ENCODE measurements at regions not wholly inside any gene's neighbourhood (a gene's known extent, or its start where the extent isn't known, plus 50 kb on each side); places are given as distances from the start of the nearest gene placed in this dataset.

DNA sequence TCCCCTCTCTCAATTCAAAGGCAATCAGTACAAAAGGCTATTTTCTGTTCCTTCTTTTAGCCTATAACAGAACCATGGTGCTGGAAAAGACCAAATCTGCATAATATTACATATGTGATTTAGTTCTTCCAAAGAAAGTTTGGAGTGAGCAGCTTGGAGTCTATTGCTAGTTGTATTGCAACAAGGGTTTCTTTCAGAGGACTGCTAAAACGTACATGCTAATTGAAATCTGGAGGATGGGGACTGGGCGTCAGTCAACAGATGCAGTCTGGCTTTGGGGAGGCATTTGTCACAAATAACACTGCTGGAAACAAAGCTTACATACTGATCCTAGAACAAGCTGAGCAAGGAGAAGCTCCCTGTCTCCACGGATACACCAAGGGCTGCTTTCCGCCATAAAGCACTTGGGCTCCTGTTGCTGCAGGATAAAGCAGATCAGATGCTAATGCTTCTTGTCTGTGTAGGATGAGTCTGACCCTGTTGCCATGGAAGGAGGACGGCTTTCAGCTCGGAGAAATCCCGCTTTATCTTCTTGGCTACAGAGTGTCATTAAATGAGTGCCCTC is 883.5 kb downstream of the SORCS1 start:
- no peak overlapping the region for H4K5ac ChIP-seq (ENCODE audit: insufficient read length, low read depth, low read length)
- TF ChIP-seq ASH2L (IDR thresholded peaks at IDR 0.05; ENCODE audit: low read length) = no peak
- TF ChIP-seq, protein P1, sequence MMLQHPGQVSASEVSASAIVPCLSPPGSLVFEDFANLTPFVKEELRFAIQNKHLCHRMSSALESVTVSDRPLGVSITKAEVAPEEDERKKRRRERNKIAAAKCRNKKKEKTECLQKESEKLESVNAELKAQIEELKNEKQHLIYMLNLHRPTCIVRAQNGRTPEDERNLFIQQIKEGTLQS (IDR thresholded peaks at IDR 0.05; ENCODE audit: insufficient read depth, low read depth, low read length) = no peak
- no peak for TF ChIP-seq TEAD4 (IDR thresholded peaks at IDR 0.05; ENCODE audit: low read depth, low read length)
- H4K91ac ChIP-seq (replicated peaks; ENCODE audit: insufficient read length, low read length) = no peak overlapping the region
- H3K18ac ChIP-seq (ENCODE audit: extremely low read depth, low read length) = no peak overlapping the region
- H3K36me3 ChIP-seq (ENCODE audit: control insufficient read depth in 2 of 4, insufficient read depth in 4 of 4, low read length in 3 of 4) = no peaks in the 10 kb centered on the region
- H2BK5ac ChIP-seq (ENCODE audit: low read depth, low read length) = no peak overlapping the region
- no peaks in the 10 kb centered on the region for H3K4me1 ChIP-seq (replicated peaks in 1 of 4; ENCODE audit: control insufficient read depth in 3 of 4, insufficient read depth in 4 of 4, low read length in 3 of 4)
- no peak overlapping the region for H3K14ac ChIP-seq (ENCODE audit: insufficient read length)
- no peaks in the 10 kb centered on the region for H3K27me3 ChIP-seq (replicated peaks in 1 of 4; ENCODE audit: control insufficient read depth in 3 of 4, extremely low read depth in 1 of 4, insufficient read depth in 3 of 4, low read length in 3 of 4)
- CTCF ChIA-PET (ENCODE audit: partially characterized antibody) = interaction anchor here (0.6 to 1.5 kb wide), 4 partner anchors 9 to 330 kb away, joined by 3 read pairs; no protein-coding TSS in a partner anchor
- no peaks in the 10 kb centered on the region for H4K20me1 ChIP-seq (replicated peaks in 1 of 2; ENCODE audit: control insufficient read depth in 1 of 2, insufficient read depth in 2 of 2, low read length in 2 of 2)
- H2BK20ac ChIP-seq (ENCODE audit: low read length) = no peak overlapping the region
- H2AK5ac ChIP-seq (ENCODE audit: low read depth, low read length) = no peak overlapping the region
- 76% methylated on average over 7 of the region's 7 CpGs; no CpG with 5 or more reads in 1 of the 2 experiments for WGBS, 2 experiments (ENCODE audit: extremely low coverage in 1 of 2, insufficient coverage in 1 of 2, insufficient read length in 1 of 2, insufficient replicate concordance in 2 of 2, low coverage in 1 of 2, low lambda C conversion rate in 2 of 2, missing lambda C conversion rate in 1 of 2)
- DNase-seq (ENCODE audit: low read depth in 1 of 2, low spot score in 2 of 2) = no peak
- no peaks in the 10 kb centered on the region for H3K79me1 ChIP-seq (ENCODE audit: low read depth, low read length)
- H2BK12ac ChIP-seq (ENCODE audit: low read depth, low read length) = no peak overlapping the region
- H2BK120ac ChIP-seq (replicated peaks; ENCODE audit: low read depth, low read length) = no peak overlapping the region
- no peak overlapping the region for H3K4me3 ChIP-seq (ENCODE audit: extremely low read depth in 1 of 4, insufficient read depth in 2 of 4, low read depth in 3 of 4, low read length in 4 of 4)
- no peak overlapping the region for H3K4me2 ChIP-seq (ENCODE audit: insufficient read depth in 1 of 2, low read depth in 2 of 2, low read length in 2 of 2)
- H3K27ac ChIP-seq (ENCODE audit: low read depth, low read length) = no peak overlapping the region
- H3K23me2 ChIP-seq (ENCODE audit: low read depth, low read length) = no peaks in the 10 kb centered on the region
- no peak for FAIRE-seq
- no peaks in the 10 kb centered on the region for H3K9me3 ChIP-seq (ENCODE audit: insufficient read depth in 2 of 2, low read depth in 1 of 2, low read length in 1 of 2)
- H2AFZ ChIP-seq (ENCODE audit: low read length) = no peak overlapping the region
- no peak overlapping the region for H4K8ac ChIP-seq (ENCODE audit: extremely low read depth, insufficient read depth, low read length)
- H3K79me2 ChIP-seq (ENCODE audit: control insufficient read depth in 1 of 2, insufficient read depth in 2 of 2, low read length in 2 of 2) = no peaks in the 10 kb centered on the region
- POLR2A ChIA-PET (ENCODE audit: partially characterized antibody) = no interaction called here
- H3K9ac ChIP-seq (replicated peaks in 1 of 4; ENCODE audit: extremely low read depth in 1 of 4, low read depth in 3 of 4, low read length in 3 of 4) = no peak overlapping the region
- no peak overlapping the region for H2BK15ac ChIP-seq (ENCODE audit: low read length)
- H3K4ac ChIP-seq (replicated peaks; ENCODE audit: insufficient read length, low read depth, low read length) = no peak overlapping the region
- no peak overlapping the region for H3K23ac ChIP-seq (ENCODE audit: insufficient read length)
- no peak overlapping the region for H3K56ac ChIP-seq (replicated peaks; ENCODE audit: insufficient read length, low read depth, low read length)
